ES-I3 (cell line): ENCODE measurements at regions not wholly inside any gene's neighbourhood (a gene's known extent, or its start where the extent isn't known, plus 50 kb on each side); places are given as distances from the start of the nearest gene placed in this dataset.

Experiments
- H3K36me3 ChIP-seq: 2 replicates; pipeline ENCODE4 v1.6.1; 2013; ENCODE audit warnings: mild to moderate bottlenecking, low read length, control low read depth, moderate library complexity; ENCODE audit not compliant: insufficient read depth
- H3K4me1 ChIP-seq: 2 replicates; pipeline ENCODE4 v1.6.1; 2013; ENCODE audit warnings: mild to moderate bottlenecking, control low read depth, low read length; ENCODE audit not compliant: insufficient read depth
- H3K9ac ChIP-seq: 2 replicates; pipeline ENCODE4 v1.6.1; 2013; ENCODE audit warnings: low read depth, mild to moderate bottlenecking, low read length, moderate library complexity
- H3K9me3 ChIP-seq: 2 replicates; pipeline ENCODE4 v1.6.1; 2013; ENCODE audit warnings: mild to moderate bottlenecking, low read length, moderate library complexity; ENCODE audit not compliant: control insufficient read depth, insufficient read depth

- H3K4me1 ChIP-seq = no peaks in the 10 kb centered on the region
- H3K9me3 ChIP-seq = no peaks in the 10 kb centered on the region
- no peak overlapping the region for H3K9ac ChIP-seq
- no peaks in the 10 kb centered on the region for H3K36me3 ChIP-seq
Measured at GRCh38 chr5:30690931-30691330, 502.6 kb upstream of the CDH6 start.

- Histone ChIP-seq H3K9me3 (no peaks in the 10 kb centered on the region), H3K9ac (no peak overlapping the region)
Measured at GRCh38 chr5:30687461-30687860, 506.0 kb upstream of the CDH6 start.

GRCh38 chr5:30686530-30686929 is 507.0 kb upstream of the CDH6 start:
- Histone ChIP-seq H3K4me1 (no peaks in the 10 kb centered on the region), H3K9me3 (no peaks in the 10 kb centered on the region), H3K9ac (no peak overlapping the region), H3K36me3 (no peaks in the 10 kb centered on the region)

More at GRCh38 chr5:30687461-30687860, 506.0 kb upstream of the CDH6 start:
- no peaks in the 10 kb centered on the region for H3K4me1 ChIP-seq
- no peaks in the 10 kb centered on the region for H3K36me3 ChIP-seq

GRCh38 chr5:30676223-30676840 is 517.2 kb upstream of the CDH6 start:
- no peaks in the 10 kb centered on the region for H3K4me1 ChIP-seq
- H3K9ac ChIP-seq = no peak overlapping the region
- peaks cover 5% of the 10 kb centered on the region for H3K9me3 ChIP-seq
- H3K36me3 ChIP-seq = no peaks in the 10 kb centered on the region

- Histone ChIP-seq H3K9ac (no peak overlapping the region), H3K4me1 (no peaks in the 10 kb centered on the region; the same call in 1 of the 2 replicates), H3K36me3 (no peaks in the 10 kb centered on the region; the same call in 1 of the 2 replicates), H3K9me3 (no peaks in the 10 kb centered on the region; the same call in 1 of the 2 replicates)
Measured at GRCh38 chr5:30667293-30667692, 526.2 kb upstream of the CDH6 start.

GRCh38 chr5:30663536-30663935 is 530.0 kb upstream of the CDH6 start:
- H3K4me1 ChIP-seq = peaks cover 4% of the 10 kb centered on the region; the same call in 1 of the 2 replicates
- H3K9ac ChIP-seq = no peak overlapping the region
- no peaks in the 10 kb centered on the region for H3K36me3 ChIP-seq
- H3K9me3 ChIP-seq = no peaks in the 10 kb centered on the region; the same call in 1 of the 2 replicates

- H3K9me3 ChIP-seq = no peaks in the 10 kb centered on the region
- peaks cover 4% of the 10 kb centered on the region; the same call in 1 of the 2 replicates for H3K4me1 ChIP-seq
- H3K36me3 ChIP-seq = no peaks in the 10 kb centered on the region
- H3K9ac ChIP-seq = no peak overlapping the region
Measured at GRCh38 chr5:30662373-30662772, 531.1 kb upstream of the CDH6 start.

- Histone ChIP-seq H3K9me3 (no peaks in the 10 kb centered on the region), H3K9ac (no peak overlapping the region), H3K36me3 (no peaks in the 10 kb centered on the region), H3K4me1 (peaks cover 4% of the 10 kb centered on the region; the same call in 1 of the 2 replicates)
Measured at GRCh38 chr5:30661730-30662129, 531.8 kb upstream of the CDH6 start.

- Histone ChIP-seq H3K36me3 (no peaks in the 10 kb centered on the region), H3K9ac (no peak overlapping the region), H3K4me1 (peaks cover 4% of the 10 kb centered on the region; the same call in 1 of the 2 replicates), H3K9me3 (no peaks in the 10 kb centered on the region)
Measured at GRCh38 chr5:30659417-30659816, 534.1 kb upstream of the CDH6 start.

GRCh38 chr5:30650311-30650710 is 543.2 kb upstream of the CDH6 start:
- Histone ChIP-seq H3K9ac (no peak overlapping the region), H3K9me3 (no peaks in the 10 kb centered on the region), H3K36me3 (no peaks in the 10 kb centered on the region), H3K4me1 (no peaks in the 10 kb centered on the region)

GRCh38 chr5:30638899-30639298 is 554.6 kb upstream of the CDH6 start:
- H3K4me1 ChIP-seq = no peaks in the 10 kb centered on the region
- no peaks in the 10 kb centered on the region; the same call in 1 of the 2 replicates for H3K36me3 ChIP-seq
- no peak overlapping the region for H3K9ac ChIP-seq
- no peaks in the 10 kb centered on the region; the same call in 1 of the 2 replicates for H3K9me3 ChIP-seq

GRCh38 chr5:30627945-30628344 is 565.5 kb upstream of the CDH6 start:
- H3K36me3 ChIP-seq = no peaks in the 10 kb centered on the region
- no peaks in the 10 kb centered on the region for H3K9me3 ChIP-seq
- no peak overlapping the region for H3K9ac ChIP-seq
- H3K4me1 ChIP-seq = no peaks in the 10 kb centered on the region

- Histone ChIP-seq H3K36me3 (no peaks in the 10 kb centered on the region), H3K9me3 (no peaks in the 10 kb centered on the region), H3K4me1 (no peaks in the 10 kb centered on the region), H3K9ac (no peak overlapping the region)
Measured at GRCh38 chr5:30626557-30626956, 566.9 kb upstream of the CDH6 start.

- peaks cover 3% of the 10 kb centered on the region; the same call in 1 of the 2 replicates for H3K9me3 ChIP-seq
- no peaks in the 10 kb centered on the region for H3K36me3 ChIP-seq
- H3K4me1 ChIP-seq = no peaks in the 10 kb centered on the region
- no peak overlapping the region for H3K9ac ChIP-seq
Measured at GRCh38 chr5:30620481-30621085, 572.9 kb upstream of the CDH6 start.

GRCh38 chr5:30608501-30608900 is 585.0 kb upstream of the CDH6 start:
- Histone ChIP-seq H3K9ac (no peak overlapping the region), H3K4me1 (peaks cover 18% of the 10 kb centered on the region), H3K9me3 (peaks cover 3% of the 10 kb centered on the region; the same call in 1 of the 2 replicates), H3K36me3 (no peaks in the 10 kb centered on the region)
